SK-N-MC (cell line): ENCODE measurements at regions not wholly inside any gene's neighbourhood (a gene's known extent, or its start where the extent isn't known, plus 50 kb on each side); places are given as distances from the start of the nearest gene placed in this dataset.

Experiments used
- EZH2 ChIP-seq: fragments of 200-600 bp; sonication (generic); IDR thresholded peaks from one replicate; pipeline ENCODE4 v1.6.1; 2017; ENCODE audit warnings: antibody characterized with exemption
- POLR2AphosphoS5 ChIP-seq: IDR thresholded peaks from 2 replicates; pipeline ENCODE4 v1.6.1; 2012; ENCODE audit warnings: mild to moderate bottlenecking, low read depth, low read length, borderline replicate concordance

DNA sequence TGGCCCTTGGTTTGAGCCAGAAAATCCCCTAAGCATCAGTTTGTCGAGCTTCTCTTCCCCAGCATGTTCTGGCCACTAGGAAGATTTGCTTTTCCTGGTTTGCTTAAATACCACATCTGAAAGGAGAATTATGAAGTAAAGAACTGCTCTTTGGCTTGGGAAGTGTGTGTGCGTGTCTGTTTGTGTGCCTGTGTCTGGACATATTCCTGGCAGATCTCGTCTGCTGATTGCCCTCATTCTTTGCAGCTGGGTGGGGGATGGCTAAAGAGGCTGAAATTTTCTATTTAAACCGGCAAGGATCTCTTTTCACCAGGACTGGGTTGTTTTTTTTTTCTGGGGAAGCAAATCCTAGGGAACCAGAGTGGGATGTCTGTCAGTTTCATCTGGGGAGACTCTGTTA, 57.3 kb upstream of the MBOAT2 start:
- TF ChIP-seq EZH2: no peak
- no peak for TF ChIP-seq POLR2AphosphoS5
